Neutrophil (primary cell): ENCODE measurements at regions not wholly inside any gene's neighbourhood (a gene's known extent, or its start where the extent isn't known, plus 50 kb on each side); places are given as distances from the start of the nearest gene placed in this dataset.

Experiments used
- H3K27ac ChIP-seq: fragments of 200-600 bp; sonication (generic); 2 replicates; pipeline ENCODE4 v1.5.1; 2016; ENCODE audit warnings: mild to moderate bottlenecking, moderate library complexity
- H3K27me3 ChIP-seq: fragments of 200-600 bp; sonication (generic); 2 replicates; pipeline ENCODE4 v1.6.0; 2016; ENCODE audit warnings: mild to moderate bottlenecking
- H3K36me3 ChIP-seq: fragments of 200-600 bp; sonication (generic); 2 replicates; pipeline ENCODE4 v1.5.1; 2017
- H3K4me1 ChIP-seq, 2 experiments: fragments of 200-600 bp in 1 of 2; sonication (generic) in 1 of 2; 1 replicate in 1 of 2; 2 replicates in 1 of 2; pipeline versions ENCODE4 v1.5.1 to v1.6.1; 2013 to 2016; ENCODE audit warnings: low read depth in 1 of 2, low read length in 1 of 2, mild to moderate bottlenecking in 1 of 2, moderate library complexity in 1 of 2; ENCODE audit not compliant: control insufficient read depth in 1 of 2, insufficient read depth in 1 of 2
- H3K4me3 ChIP-seq, 2 experiments: fragments of 200-600 bp in 1 of 2; sonication (generic) in 1 of 2; 1 replicate in 1 of 2; 2 replicates in 1 of 2; pipeline ENCODE4 v1.5.1; 2013 to 2016; ENCODE audit warnings: low read depth in 1 of 2, low read length in 1 of 2, mild to moderate bottlenecking in 1 of 2, moderate library complexity in 1 of 2
- H3K9me3 ChIP-seq: fragments of 200-600 bp; sonication (generic); 2 replicates; pipeline ENCODE4 v1.5.1; 2016
- TF ChIP-seq, protein P1 (sequence below): fragments of 200-600 bp; sonication (generic); IDR thresholded peaks from 2 replicates; pipeline ENCODE4 v1.5.1; 2016; ENCODE audit warnings: antibody characterized with exemption

DNA sequence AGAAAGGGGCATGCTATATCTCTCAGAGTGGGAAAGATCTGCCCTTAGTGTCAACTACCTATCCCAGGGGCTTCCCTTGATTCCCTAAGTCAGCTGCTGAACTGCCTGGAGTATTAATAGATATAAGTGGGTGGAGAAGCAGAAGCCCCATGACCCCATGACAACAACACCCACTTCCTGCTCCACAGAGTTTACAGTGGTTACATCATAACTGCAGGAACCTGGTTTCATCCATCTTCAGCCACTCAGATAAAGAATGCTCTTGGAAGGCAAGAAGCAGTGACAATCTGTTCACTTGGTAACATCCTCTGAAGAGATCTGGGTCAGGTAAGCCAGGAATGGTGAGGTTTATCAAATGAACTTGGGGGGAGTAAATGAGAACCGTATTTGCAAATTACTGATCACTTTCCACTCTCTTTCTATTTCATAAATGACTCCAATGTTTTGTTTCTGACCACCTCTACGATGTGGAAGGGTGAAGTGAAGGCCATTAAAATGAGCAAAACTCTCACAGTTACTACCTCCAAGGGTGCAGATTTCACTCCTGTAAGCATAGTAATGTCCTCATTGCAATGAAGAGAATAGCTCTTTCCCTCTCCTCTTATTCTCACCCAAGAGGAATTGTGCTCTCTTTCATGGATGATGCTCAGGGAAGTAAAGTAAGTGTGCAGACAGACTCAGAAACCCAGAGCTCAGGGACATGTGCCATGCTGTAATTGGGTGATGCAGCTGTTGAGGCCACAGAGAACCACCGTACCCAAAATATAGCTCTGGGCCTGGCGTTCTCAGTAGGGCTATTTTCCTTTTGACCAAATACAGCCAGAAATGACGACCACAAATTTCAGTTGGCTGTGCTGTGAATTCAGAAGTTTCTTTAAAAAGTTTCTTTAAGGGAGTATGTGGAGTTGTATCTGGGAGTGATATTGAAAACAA is 192.8 kb upstream of the APCDD1 start:
- Histone ChIP-seq H3K27ac (no peak overlapping the region), H3K9me3 (no peaks in the 10 kb centered on the region), H3K36me3 (no peaks in the 10 kb centered on the region), H3K27me3 (no peaks in the 10 kb centered on the region), H3K4me3 (no peak overlapping the region), H3K4me1 (peaks cover 10 to 17% of the 10 kb centered on the region in 2 experiments)
- TF ChIP-seq, protein P1, sequence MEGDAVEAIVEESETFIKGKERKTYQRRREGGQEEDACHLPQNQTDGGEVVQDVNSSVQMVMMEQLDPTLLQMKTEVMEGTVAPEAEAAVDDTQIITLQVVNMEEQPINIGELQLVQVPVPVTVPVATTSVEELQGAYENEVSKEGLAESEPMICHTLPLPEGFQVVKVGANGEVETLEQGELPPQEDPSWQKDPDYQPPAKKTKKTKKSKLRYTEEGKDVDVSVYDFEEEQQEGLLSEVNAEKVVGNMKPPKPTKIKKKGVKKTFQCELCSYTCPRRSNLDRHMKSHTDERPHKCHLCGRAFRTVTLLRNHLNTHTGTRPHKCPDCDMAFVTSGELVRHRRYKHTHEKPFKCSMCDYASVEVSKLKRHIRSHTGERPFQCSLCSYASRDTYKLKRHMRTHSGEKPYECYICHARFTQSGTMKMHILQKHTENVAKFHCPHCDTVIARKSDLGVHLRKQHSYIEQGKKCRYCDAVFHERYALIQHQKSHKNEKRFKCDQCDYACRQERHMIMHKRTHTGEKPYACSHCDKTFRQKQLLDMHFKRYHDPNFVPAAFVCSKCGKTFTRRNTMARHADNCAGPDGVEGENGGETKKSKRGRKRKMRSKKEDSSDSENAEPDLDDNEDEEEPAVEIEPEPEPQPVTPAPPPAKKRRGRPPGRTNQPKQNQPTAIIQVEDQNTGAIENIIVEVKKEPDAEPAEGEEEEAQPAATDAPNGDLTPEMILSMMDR = no peak

DNA sequence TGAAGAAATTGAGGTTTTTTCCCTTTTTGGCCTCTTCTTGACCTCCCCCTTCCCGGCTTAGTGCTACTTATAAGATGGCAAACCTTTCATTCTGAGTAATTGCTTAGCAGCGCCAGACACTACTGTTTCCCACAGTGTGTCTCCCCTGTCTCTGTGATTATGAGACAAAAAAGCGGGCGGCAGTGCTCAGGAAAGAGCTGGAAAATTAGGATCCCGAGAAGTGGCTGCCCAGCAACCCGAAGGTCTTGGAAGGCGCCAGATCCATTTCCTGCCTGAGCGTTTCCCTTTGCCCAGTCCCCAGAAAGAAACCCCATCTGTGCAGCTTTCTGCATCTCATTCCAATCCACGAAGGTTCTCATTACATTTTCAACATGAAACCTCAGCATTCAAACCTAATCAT is 191.9 kb upstream of the APCDD1 start:
- no peaks in the 10 kb centered on the region for H3K9me3 ChIP-seq
- peaks cover 10 to 17% of the 10 kb centered on the region in 2 experiments for H3K4me1 ChIP-seq
- no peak overlapping the region for H3K27ac ChIP-seq
- TF ChIP-seq, protein P1 = no peak
- no peaks in the 10 kb centered on the region for H3K27me3 ChIP-seq
- no peaks in the 10 kb centered on the region for H3K36me3 ChIP-seq
- no peak overlapping the region for H3K4me3 ChIP-seq

DNA sequence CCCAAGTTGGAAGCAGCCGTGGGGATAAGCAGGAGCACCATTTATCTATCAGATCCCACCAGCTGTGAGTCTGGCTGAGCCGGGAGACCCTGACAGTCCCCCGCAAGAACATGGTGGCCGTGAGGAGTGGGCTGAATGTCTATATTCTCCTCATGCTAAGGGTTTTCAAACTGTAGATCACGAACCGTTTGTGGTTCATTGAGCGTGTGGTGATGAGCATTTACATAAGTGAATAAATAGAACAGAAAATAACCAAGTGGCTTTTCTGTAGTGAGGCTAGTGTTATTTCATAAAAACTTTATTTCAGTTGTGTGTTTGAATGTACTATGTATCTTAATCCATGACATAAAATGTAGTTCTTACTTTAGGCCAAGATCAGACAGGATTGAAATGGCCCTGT is 190.2 kb upstream of the APCDD1 start:
- peaks cover 10 to 17% of the 10 kb centered on the region in 2 experiments for H3K4me1 ChIP-seq
- H3K27ac ChIP-seq = no peak overlapping the region
- no peaks in the 10 kb centered on the region for H3K9me3 ChIP-seq
- TF ChIP-seq, protein P1 = no peak
- no peak overlapping the region for H3K4me3 ChIP-seq
- no peaks in the 10 kb centered on the region for H3K36me3 ChIP-seq
- H3K27me3 ChIP-seq = no peaks in the 10 kb centered on the region

DNA sequence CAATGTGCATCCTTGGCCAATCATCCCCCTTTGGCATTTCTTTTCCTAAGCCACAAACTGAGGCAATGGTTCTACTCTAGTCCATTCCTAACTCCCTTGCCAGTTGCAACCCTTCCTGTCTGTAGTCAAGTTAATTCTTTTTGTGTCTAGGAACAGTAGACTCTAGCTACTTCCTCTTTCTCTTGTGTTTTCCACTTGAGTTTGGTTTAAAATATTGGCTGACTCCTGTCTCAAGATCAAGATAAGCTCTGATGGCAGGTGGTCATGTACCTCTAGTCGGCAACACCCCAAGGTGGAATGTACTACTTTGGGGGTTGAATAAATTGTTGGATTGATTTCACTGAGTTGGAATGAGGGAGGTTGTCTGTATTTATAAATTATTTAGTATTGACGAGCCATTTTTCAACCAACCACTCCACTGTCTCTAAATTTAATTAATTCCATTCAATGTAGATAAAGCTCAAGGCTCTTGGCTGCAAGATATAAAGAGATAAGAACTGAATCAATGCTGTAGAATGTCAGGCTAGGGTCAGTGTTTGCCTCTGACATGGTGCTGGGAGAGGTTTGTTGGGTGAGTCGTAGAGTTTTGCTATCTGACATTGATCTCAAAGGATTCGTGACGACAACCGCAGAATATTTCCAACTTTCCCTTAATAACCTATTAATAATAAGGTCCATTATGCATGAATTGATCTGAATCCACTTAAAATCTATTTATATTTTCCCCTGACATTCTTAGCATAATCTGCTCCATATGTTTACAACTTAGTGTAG is 188.7 kb upstream of the APCDD1 start:
- H3K4me1 ChIP-seq = peaks cover 10 to 17% of the 10 kb centered on the region in 2 experiments
- no peak overlapping the region for H3K4me3 ChIP-seq
- TF ChIP-seq, protein P1 = no peak
- H3K9me3 ChIP-seq = no peaks in the 10 kb centered on the region
- no peaks in the 10 kb centered on the region for H3K36me3 ChIP-seq
- H3K27ac ChIP-seq = no peak overlapping the region
- no peaks in the 10 kb centered on the region for H3K27me3 ChIP-seq

DNA sequence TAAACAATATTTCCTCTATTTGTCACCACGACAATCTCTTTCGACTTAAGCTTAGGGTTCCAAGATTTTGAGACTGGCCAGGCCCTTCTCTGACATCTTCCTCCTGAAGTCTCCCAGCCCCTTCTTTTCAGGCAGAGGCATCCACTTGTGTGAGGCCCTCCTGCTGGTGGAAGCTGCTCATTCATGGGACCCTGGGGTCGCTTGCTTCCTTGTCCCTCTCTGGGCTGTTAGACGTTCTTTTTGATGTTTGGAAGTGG is 188.2 kb upstream of the APCDD1 start:
- no peak overlapping the region for H3K4me3 ChIP-seq
- TF ChIP-seq, protein P1 = no peak

More for the DNA sequence above, 188.2 kb upstream of the APCDD1 start:
- Histone ChIP-seq H3K4me1 (peaks cover 7 to 14% of the 10 kb centered on the region in 2 experiments), H3K9me3 (no peaks in the 10 kb centered on the region), H3K27me3 (no peaks in the 10 kb centered on the region), H3K27ac (no peak overlapping the region), H3K36me3 (no peaks in the 10 kb centered on the region)
